ENCODE measurements at regions not wholly inside any gene's neighbourhood (a gene's known extent, or its start where the extent isn't known, plus 50 kb on each side); places are given as distances from the start of the nearest gene placed in this dataset.

GRCh38 chr21:28752131-28752530 is 240.5 kb downstream of the LTN1 start:
- DNase-seq: no peak

- DNase-seq: no peak
Observed at GRCh38 chr21:28751176-28751575, 241.5 kb downstream of the LTN1 start.

GRCh38 chr21:28750565-28750964 is 242.1 kb downstream of the LTN1 start:
- no peak for DNase-seq

- DNase-seq: no peak
Observed at GRCh38 chr21:28749536-28749935, 243.1 kb downstream of the LTN1 start.

DNA sequence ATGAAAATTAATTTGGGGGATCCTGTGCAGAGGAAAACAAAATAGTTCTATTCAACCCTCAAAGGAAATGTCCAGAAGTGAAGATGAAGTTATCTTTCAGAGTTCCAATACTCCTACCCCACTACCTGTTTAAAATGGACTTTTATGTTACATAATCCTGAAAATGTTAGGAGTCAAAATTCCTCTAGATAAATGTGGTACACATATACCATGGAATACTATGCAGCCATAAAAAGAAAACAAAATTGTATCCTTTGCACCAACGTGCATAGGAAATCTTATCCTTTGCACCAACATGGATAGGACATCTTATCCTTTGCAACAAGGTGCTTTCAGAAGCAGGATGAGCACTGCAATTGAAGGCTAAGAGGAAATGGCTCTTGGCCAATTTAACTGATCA is 245.2 kb downstream of the LTN1 start:
- no peak for DNase-seq

- no peak for DNase-seq
Observed at GRCh38 chr21:28746166-28746565, 246.5 kb downstream of the LTN1 start.

- DNase-seq: peak in 53 of 56 donors; percentile 2 to 78 (median 51)
Observed at GRCh38 chr21:28745131-28746016, 247.3 kb downstream of the LTN1 start.

- no peak for DNase-seq
Observed at GRCh38 chr21:28743723-28744122, 249.0 kb downstream of the LTN1 start.

- DNase-seq: no peak
Observed at GRCh38 chr21:28742527-28742926, 250.2 kb downstream of the LTN1 start.

GRCh38 chr21:28740125-28740524 is 252.6 kb downstream of the LTN1 start:
- DNase-seq: no peak

DNA sequence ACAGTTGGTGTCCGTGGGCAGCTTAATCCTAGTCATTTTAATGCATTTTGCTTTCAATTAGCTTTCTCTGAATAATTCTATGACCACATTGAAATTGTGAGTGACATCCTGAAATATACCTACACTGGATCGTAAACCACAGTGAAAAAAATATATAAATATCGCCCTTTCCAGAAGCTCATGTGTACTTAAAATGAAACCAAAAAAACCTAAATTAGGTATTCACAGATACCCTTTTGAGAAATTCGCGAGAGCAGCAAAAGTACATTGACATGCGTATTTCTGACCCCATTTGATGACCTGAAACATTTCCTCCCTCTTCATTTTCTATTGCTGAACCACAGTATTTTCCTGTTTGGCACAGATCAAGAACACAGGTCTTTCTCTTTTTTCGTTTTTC is 253.8 kb downstream of the LTN1 start:
- no peak for DNase-seq

- DNase-seq: no peak
Observed at GRCh38 chr21:28738420-28738704, 254.3 kb downstream of the LTN1 start.

GRCh38 chr21:28737674-28738419 is 254.8 kb downstream of the LTN1 start:
- no peak for DNase-seq

DNA sequence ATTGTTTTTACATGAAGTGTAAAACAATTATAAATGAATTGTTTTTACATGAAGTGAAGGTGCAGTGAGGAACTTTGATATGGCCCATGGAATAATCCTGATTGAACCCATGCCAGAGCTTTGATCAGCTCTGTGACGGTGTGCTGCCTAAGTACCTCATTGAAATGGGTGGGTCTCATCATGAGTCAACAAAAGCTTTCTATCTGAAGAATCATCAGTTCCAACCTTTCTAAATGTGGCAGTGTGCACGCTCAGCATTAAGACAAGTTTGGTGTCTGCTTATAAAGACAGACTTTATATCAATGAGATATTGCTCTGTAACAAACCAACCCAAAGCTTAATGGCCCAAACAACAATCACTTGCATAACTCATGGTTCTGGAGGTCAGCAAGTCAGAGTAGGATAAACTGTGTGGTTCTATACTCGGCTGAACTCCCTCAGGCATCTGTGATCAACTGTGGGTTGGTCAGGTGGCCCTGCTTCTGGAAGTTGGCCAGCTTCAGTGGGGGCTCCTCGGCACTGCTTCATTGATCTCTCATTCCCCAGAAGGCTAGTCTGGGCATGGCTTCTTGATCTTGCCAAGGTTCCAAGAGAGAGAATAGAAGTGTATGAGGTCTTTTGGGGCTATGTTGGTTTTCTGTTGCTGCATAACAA is 258.0 kb downstream of the LTN1 start:
- no peak for DNase-seq

DNA sequence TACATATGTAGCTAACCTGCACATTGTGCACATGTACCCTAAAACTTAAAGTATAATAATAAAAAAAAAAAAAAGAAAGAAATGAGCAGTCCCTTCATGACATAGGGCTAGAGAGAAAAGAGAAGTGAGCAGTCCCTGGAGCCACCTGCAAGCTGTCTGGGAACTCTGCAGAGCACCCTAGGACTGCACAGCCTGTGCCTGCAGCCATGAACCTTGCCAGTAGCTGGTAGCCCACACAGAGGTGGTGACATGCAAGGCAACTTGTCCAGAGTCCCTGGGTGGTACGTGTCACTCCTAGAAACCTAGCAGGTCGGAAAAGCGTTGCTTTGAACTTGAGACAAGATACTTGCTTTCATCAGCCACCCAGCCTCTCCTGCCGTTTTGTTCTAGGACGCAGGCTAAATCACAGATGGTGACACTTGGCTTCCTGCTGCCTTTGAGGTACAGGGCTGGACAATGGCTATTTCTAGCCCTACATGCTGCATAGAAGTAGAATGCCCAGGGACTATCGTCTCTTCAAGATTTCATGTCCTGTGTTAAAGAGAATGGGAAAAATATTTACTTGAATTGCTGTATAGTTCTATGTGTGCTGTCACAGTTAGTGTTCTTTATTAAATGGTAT is 260.9 kb downstream of the LTN1 start:
- DNase-seq: no peak

DNA sequence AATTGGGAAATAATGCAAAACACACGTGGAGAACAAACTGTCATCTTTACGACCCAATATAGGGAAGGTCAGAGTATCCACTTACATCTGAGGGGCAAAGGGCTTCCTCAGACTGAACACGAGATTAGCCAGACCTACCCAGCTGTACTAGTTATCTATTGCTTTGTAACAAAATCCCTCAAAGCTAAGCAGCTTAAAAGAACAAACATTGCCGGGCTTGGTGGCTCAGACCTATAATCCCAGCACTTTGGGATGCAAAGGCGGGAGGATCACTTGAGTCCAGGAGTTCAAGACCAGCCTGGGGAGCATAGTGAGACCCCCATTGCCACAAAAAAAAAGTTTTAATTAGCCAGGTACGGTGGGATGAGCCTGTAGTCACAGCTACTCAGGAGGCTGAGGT is 262.8 kb downstream of the LTN1 start:
- no peak for DNase-seq

DNA sequence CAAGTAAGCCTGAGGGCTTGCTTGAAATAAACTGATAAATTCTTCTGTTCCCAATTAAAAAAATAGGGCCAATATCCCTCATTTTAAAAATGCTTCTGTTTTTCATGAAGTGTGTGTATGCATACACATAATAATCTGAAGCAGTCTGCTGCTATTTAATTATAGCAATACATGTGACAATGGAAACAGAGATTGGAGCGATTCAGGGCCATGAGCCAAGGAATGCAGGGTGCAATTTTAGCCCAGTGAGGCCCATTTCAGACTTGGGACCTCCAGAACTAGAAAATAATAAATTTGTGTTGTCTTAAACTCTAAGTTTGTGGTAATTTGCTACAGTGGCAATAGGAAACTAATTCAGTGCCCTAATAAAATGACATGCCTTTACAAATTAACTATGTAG is 264.9 kb downstream of the LTN1 start:
- DNase-seq: no peak

DNA sequence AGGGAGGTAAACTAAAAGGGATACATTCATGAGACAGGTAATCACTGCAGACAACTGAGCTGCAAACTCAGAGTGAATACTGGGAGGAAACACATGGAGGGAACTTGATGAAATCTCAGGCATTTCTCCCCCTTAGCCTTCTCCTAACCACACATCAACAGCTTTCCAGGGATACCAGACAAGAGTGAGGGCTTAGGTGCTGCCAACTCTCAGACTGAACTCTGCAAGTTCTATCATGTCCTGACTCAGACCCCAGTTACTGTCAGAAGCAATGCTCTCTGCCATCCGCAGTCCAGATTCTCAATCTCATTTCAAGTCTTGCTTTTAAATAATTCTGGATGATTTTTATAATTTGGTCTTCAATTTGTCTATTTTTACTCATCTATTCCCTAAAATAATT is 267.3 kb downstream of the LTN1 start:
- no peak for DNase-seq

DNA sequence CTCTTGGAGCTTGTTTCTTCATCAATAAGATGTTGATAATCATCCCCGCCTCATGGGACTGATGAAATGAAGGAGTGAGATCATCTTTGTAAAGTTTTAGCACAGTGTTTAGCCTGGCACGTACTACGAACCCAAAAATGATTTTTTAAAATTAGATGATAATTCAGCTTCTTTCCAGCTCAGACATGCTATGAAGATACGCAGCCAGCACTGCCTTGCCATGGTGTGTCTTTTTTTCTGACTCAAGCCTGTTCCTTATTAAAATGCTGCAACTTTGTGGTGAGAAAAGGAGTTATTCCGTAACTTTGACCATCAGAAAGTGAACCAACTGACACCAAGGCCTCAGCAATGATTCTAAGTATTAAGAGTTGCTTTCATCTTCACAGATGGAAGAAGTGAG is 269.0 kb downstream of the LTN1 start:
- DNase-seq: no peak

GRCh38 chr21:28719723-28720122 is 273.0 kb downstream of the LTN1 start:
- DNase-seq: no peak

DNA sequence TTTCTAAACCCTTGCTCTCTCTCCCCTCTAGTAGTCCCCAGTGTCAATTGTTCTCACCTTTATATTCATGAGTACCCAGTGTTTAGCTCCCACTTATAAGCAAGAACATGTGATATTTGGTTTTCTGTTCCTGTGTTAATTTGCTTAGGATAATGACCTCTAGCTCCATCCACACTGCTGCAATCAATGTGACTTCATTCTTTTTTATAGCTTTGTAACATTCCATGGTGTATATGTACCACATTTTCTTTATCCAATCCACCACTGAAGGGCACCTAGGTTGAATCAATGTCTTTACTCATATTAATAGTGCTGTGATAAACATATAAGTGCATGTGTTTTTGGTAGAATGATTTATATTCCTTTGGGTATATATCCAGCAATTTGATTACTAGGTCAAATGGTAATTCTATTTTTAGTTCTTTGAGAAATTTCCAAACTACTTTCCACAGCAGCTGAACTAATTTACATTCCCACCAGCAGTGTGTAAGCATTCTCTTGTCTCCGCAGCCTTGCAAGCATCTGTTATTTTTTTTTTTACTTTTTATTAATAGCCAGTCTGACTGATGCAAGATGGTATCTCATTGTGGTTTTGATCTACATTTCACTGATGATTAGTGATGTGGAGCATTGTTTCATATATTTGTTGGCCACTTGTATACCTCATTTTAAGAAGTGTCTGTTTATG is 277.8 kb downstream of the LTN1 start:
- DNase-seq: no peak
